ENCODE measurements at regions not wholly inside any gene's neighbourhood (a gene's known extent, or its start where the extent isn't known, plus 50 kb on each side); places are given as distances from the start of the nearest gene placed in this dataset.

- TF ChIP-seq CTCF (IDR thresholded peaks at IDR 0.05) (no peak), POLR2A (IDR thresholded peaks at IDR 0.05) (no peak)
These were observed 532.0 kb downstream of the CDH11 start for GRCh38 chr16:64589836-64590235.
